ENCODE measurements at regions not wholly inside any gene's neighbourhood (a gene's known extent, or its start where the extent isn't known, plus 50 kb on each side); places are given as distances from the start of the nearest gene placed in this dataset.

DNA sequence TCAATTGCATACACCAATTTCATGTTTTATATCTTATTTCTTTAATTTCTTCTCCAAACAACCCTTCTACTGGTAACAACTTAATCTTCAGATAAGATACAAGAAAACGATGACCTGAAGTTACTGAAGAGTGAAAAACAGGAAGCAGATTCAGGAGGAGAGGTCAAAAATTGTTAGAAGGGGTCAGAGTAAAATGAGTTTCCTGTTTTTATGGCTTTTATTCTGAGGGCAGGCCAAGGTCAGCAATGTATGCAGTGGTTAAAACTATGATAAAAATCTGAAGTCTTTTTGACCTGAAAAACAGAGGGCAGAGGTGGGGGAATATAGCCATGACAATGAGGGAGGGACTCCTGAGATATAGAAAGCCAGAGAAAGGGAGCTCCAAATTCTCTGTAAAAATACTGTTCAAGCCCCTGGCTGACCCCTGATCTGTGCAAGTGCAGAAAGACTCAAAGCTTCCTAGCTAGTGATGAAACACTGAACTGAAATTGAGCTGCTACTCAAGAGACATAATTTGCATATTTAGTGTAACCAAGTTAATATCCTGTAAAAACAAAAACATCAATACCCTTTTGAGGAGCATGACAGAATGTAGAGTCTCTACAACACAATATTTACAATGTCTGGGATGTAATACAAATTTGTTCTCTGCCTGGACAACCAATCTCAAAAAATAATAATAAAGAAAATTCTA lies 514.3 kb upstream of the SEL1L start:
- TF ChIP-seq, protein P1, sequence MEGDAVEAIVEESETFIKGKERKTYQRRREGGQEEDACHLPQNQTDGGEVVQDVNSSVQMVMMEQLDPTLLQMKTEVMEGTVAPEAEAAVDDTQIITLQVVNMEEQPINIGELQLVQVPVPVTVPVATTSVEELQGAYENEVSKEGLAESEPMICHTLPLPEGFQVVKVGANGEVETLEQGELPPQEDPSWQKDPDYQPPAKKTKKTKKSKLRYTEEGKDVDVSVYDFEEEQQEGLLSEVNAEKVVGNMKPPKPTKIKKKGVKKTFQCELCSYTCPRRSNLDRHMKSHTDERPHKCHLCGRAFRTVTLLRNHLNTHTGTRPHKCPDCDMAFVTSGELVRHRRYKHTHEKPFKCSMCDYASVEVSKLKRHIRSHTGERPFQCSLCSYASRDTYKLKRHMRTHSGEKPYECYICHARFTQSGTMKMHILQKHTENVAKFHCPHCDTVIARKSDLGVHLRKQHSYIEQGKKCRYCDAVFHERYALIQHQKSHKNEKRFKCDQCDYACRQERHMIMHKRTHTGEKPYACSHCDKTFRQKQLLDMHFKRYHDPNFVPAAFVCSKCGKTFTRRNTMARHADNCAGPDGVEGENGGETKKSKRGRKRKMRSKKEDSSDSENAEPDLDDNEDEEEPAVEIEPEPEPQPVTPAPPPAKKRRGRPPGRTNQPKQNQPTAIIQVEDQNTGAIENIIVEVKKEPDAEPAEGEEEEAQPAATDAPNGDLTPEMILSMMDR (IDR thresholded peaks at IDR 0.05; ENCODE audit: insufficient read depth, low read depth, low read length, missing control alignments): no peak
- H3K4me3 ChIP-seq (ENCODE audit: low read depth, low read length): no peak overlapping the region
- no peak for DNase-seq (ENCODE audit: low read depth)

DNA sequence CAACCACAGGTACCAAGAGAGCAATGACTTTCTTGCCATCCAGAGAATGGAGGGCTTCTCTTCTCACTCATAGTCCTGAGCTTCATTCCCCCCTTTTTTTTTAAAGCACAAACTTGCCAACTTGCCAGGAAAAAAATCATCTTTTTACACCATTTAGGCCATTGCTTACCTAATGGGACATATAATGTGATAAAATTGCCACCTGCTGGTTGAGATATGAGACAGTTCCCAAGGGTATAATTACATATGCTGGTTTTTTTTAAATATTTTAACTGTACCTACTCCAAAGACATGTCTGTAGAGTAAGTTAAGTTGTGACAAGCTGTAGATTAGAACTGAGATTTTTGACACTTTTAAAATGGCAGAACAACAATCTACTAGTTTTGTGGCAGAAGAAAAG lies 519.1 kb upstream of the SEL1L start:
- no peak for DNase-seq (ENCODE audit: low read depth)
- H3K4me3 ChIP-seq (ENCODE audit: low read depth, low read length): no peak overlapping the region
- TF ChIP-seq, protein P1 (IDR thresholded peaks at IDR 0.05; ENCODE audit: insufficient read depth, low read depth, low read length, missing control alignments): no peak

DNA sequence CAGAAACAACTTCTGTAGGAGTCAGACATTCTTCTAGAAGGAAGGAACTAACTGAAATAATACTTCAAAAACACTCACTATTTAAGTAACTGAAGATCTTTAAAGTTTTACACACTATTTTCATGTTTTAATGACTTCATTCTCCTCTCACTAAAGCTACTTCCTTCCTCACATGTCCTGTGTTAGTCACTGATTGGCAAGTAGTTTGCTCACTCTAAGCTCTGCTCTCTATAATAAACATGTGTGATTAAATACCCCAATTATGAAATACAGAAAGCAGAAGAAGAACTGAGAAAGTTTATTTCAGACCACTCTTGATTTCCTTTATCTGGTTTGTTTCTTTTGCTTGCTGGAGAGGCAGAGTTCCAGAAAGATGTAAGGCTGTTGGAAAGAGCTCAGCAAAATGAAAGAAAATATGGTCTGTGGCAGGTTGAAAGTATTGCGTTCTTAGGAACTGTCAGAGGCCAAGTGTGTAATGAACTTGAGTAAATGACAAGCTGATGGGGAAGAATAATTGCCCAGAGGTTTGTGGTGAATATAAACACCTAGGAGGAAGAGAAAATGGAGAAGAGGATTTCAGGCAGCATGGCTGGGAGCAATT lies 522.0 kb upstream of the SEL1L start:
- TF ChIP-seq, protein P1 (IDR thresholded peaks at IDR 0.05; ENCODE audit: insufficient read depth, low read depth, low read length, missing control alignments): no peak
- no peak overlapping the region for H3K4me3 ChIP-seq (ENCODE audit: low read depth, low read length)
- no peak for DNase-seq (ENCODE audit: low read depth)

DNA sequence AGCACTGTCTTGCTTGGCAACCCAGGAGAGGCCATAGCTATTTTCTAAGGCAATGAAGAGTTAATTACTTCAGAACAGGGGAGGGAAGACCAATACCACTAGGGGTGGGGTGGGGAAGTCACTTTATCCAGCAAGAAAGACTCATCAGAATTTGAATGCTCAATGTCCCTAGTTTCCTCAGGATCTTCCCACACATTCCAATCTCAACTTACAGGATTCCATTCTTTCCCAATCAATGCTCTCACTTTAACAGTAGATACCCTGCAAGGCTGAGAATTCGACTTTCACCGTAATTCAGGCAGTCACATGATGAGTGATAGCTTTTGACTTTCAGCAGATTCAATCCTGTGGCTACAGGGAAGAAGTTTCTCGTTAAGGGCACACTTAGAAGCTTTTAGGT lies 526.6 kb upstream of the SEL1L start:
- TF ChIP-seq, protein P1 (IDR thresholded peaks at IDR 0.05; ENCODE audit: insufficient read depth, low read depth, low read length, missing control alignments): no peak
- no peak for DNase-seq (ENCODE audit: low read depth)
- no peak overlapping the region for H3K4me3 ChIP-seq (ENCODE audit: low read depth, low read length)

DNA sequence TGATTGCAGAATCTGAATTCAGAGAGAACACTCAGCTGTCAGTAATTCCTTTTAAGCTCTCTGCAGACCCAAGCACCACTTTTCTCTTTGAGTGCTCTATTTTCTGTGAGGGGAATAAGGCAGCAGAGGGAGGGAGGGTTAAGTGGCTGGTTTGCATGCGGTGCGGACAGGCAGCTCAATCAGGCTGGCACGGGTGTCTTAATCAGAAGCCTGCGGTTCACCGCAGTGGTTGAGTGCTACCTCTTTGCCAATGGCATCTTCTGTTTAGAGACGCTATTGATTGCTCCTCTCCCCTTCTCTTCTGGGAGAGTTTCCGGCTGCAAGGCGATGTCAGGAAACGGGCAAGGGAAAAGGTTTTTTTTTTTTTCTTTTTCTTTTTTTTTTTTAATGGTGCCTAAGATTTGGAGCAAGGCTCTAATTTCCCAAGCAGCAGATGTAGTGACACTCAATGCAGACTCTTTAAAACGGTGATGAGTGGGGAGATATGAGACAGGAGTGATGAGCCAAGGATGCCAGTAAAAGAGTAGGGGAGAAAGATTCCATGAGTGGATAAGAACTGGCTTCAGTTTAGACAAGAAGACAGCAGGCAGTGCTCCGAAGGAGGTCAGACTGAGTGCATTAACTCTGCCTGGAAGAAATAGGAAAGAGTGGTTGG lies 533.7 kb upstream of the SEL1L start:
- H3K4me3 ChIP-seq (ENCODE audit: low read depth, low read length): no peak overlapping the region
- DNase-seq (ENCODE audit: low read depth): no peak
- TF ChIP-seq, protein P1 (IDR thresholded peaks at IDR 0.05; ENCODE audit: insufficient read depth, low read depth, low read length, missing control alignments): no peak

DNA sequence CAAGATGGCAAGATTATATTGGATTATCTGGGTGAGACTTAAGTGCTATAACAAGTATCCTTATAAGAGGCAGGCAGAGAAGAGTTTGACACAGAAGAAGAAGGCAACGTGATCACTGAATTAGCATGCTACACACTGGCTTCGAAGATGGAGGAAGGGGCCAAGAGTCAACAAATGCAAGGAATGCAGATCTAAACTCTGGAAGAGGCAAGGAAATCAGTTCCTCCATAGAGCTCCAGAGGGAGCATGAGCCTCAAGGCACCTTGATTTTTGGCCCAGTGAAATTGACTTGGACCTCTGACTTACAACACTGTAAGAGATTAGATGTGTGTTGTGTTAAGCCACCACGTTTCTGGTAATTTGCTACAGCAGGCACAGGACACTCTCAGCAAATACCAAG lies 536.4 kb upstream of the SEL1L start:
- no peak overlapping the region for H3K4me3 ChIP-seq (ENCODE audit: low read depth, low read length)
- DNase-seq (ENCODE audit: low read depth): no peak
- TF ChIP-seq, protein P1 (IDR thresholded peaks at IDR 0.05; ENCODE audit: insufficient read depth, low read depth, low read length, missing control alignments): no peak

Data from GM12865 (cell line).